ENCODE measurements at regions not wholly inside any gene's neighbourhood (a gene's known extent, or its start where the extent isn't known, plus 50 kb on each side); places are given as distances from the start of the nearest gene placed in this dataset.

GRCh38 chr6:137552809-137553208 lies 58.6 kb upstream of the OLIG3 start:
- TF ChIP-seq GABPA (IDR thresholded peaks at IDR 0.05; ENCODE audit: low read depth): no peak
- no peak for TF ChIP-seq CTCF (IDR thresholded peaks at IDR 0.05; ENCODE audit: insufficient read depth, low read length)
- no peak for TF ChIP-seq POLR2AphosphoS5 (IDR thresholded peaks at IDR 0.05; ENCODE audit: low read depth)

Measured in HL-60 (cell line).